ENCODE measurements at regions not wholly inside any gene's neighbourhood (a gene's known extent, or its start where the extent isn't known, plus 50 kb on each side); places are given as distances from the start of the nearest gene placed in this dataset.

GRCh38 chr13:47317356-47317755 is 420.5 kb upstream of the HTR2A start:
- no peak for DNase-seq

GRCh38 chr13:47310401-47310800 is 413.5 kb upstream of the HTR2A start:
- no peak for DNase-seq

- no peak for DNase-seq
These were observed 410.1 kb upstream of the HTR2A start for GRCh38 chr13:47306991-47307390.

- no peak for DNase-seq
These were observed 406.8 kb upstream of the HTR2A start for GRCh38 chr13:47303626-47304025.

- no peak for DNase-seq
These were observed 402.5 kb upstream of the HTR2A start for GRCh38 chr13:47299304-47299703.

- no peak for DNase-seq
These were observed 401.7 kb upstream of the HTR2A start for GRCh38 chr13:47298506-47298905.

- no peak for DNase-seq
These were observed 397.8 kb upstream of the HTR2A start for GRCh38 chr13:47294691-47295090.

- no peak for DNase-seq
These were observed 394.3 kb upstream of the HTR2A start for GRCh38 chr13:47291107-47291656.

- DNase-seq = no peak
These were observed 392.7 kb upstream of the HTR2A start for GRCh38 chr13:47289567-47289966.

- no peak for DNase-seq
These were observed 391.7 kb upstream of the HTR2A start for GRCh38 chr13:47288546-47288945.

GRCh38 chr13:47287291-47287751 is 390.5 kb upstream of the HTR2A start:
- DNase-seq = no peak

GRCh38 chr13:47281991-47282390 is 385.1 kb upstream of the HTR2A start:
- no peak for DNase-seq

GRCh38 chr13:47279920-47280319 is 383.1 kb upstream of the HTR2A start:
- DNase-seq = no peak

- no peak for DNase-seq
These were observed 380.9 kb upstream of the HTR2A start for GRCh38 chr13:47277774-47278173.

- DNase-seq = no peak
These were observed 371.4 kb upstream of the HTR2A start for GRCh38 chr13:47268270-47268669.

GRCh38 chr13:47258384-47258783 is 361.5 kb upstream of the HTR2A start:
- no peak for DNase-seq

- DNase-seq = no peak
These were observed 359.8 kb upstream of the HTR2A start for GRCh38 chr13:47256618-47257017.

GRCh38 chr13:47252627-47253026 is 355.8 kb upstream of the HTR2A start:
- no peak for DNase-seq

GRCh38 chr13:47251771-47252170 is 354.9 kb upstream of the HTR2A start:
- DNase-seq = no peak

- DNase-seq = no peak
These were observed 353.3 kb upstream of the HTR2A start for GRCh38 chr13:47250146-47250545.

- no peak for DNase-seq
These were observed 352.4 kb upstream of the HTR2A start for GRCh38 chr13:47249266-47249665.

GRCh38 chr13:47241446-47241845 is 344.6 kb upstream of the HTR2A start:
- no peak for DNase-seq

- DNase-seq = no peak
These were observed 342.2 kb upstream of the HTR2A start for GRCh38 chr13:47239025-47239424.

GRCh38 chr13:47237571-47237970 is 340.7 kb upstream of the HTR2A start:
- DNase-seq = no peak

- DNase-seq = no peak
These were observed 336.9 kb upstream of the HTR2A start for GRCh38 chr13:47233734-47234133.

GRCh38 chr13:47232516-47232915 is 335.7 kb upstream of the HTR2A start:
- no peak for DNase-seq
